ENCODE measurements at regions not wholly inside any gene's neighbourhood (a gene's known extent, or its start where the extent isn't known, plus 50 kb on each side); places are given as distances from the start of the nearest gene placed in this dataset.

DNA sequence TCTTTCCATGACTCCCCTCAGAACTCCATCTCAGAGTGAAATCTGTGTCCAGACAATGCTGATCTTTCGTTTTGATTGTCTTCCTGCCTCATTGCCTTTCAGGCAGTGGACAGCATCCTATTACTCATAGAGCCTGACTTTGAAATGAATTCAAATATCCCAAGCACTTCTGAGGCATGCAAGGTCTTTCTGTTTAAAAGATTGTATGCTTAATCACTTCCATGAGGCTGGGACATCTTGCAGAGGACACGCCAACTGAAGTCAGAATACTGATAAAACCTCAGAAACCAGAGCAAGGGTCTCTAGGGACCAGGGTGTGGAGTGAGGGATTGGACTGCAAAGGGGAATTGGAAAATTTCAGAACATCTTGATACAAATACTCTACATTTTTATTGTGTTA lies 836.5 kb upstream of the ID2 start:
- no peak overlapping the region for H3K4me3 ChIP-seq (ENCODE audit: low read length)
- peak; percentile 13 for DNase-seq (ENCODE audit: low read depth)
- TF ChIP-seq CTCF (conservative IDR thresholded peaks at IDR 0.05; ENCODE audit: low read depth, low read length) = no peak

DNA sequence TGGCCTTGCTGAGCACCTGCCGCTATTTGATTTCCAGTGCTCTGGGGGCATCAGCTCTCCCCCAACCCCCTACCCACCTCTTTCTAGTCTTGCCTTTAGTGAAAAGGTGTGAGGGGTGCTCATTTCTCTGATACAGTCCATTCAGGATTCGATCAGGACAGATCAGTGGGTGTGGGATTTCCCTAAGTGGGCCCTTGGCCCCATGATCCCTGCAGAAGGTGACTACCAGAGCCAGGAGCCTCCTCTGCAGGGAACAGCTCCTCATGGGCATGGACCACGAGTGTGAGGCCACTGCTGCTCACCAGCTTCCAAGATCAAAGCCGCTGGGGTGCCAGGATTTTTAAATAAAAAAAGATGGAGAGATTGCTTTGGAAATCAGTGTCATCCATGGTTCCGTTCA lies 835.2 kb upstream of the ID2 start:
- TF ChIP-seq CTCF (conservative IDR thresholded peaks at IDR 0.05; ENCODE audit: low read depth, low read length) = no peak

DNA sequence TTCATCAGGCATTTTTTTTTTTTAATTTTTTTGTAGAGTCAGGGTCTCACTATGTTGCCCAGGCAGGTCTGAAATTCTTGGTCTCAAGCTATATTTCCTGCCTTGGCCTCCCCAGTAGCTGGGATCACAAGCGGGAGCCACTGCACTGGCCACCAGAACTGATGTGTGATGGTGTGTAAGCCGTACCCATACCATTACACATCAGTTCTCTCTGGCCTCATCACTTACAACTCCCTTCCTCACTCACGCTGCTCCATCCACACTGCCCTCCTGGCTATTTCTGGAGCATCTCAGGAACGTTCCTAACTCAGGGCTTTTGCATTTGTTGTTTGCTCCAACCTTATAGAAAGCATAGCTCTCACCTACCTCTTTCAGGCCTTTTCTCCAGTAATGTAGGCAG lies 834.5 kb upstream of the ID2 start:
- no peak for DNase-seq (ENCODE audit: low read depth)
- H3K4me3 ChIP-seq (ENCODE audit: low read length) = no peak overlapping the region

More for the DNA sequence above, 835.2 kb upstream of the ID2 start:
- H3K4me3 ChIP-seq (ENCODE audit: low read length) = no peak overlapping the region
- DNase-seq (ENCODE audit: low read depth) = no peak

GRCh38 chr2:7849027-7849426 lies 832.8 kb upstream of the ID2 start:
- no peak overlapping the region for H3K4me3 ChIP-seq (ENCODE audit: low read length)
- no peak for TF ChIP-seq CTCF (conservative IDR thresholded peaks at IDR 0.05; ENCODE audit: low read depth, low read length)
- DNase-seq (ENCODE audit: low read depth) = no peak

More for the DNA sequence above, 834.5 kb upstream of the ID2 start:
- TF ChIP-seq CTCF (conservative IDR thresholded peaks at IDR 0.05; ENCODE audit: low read depth, low read length) = no peak

DNA sequence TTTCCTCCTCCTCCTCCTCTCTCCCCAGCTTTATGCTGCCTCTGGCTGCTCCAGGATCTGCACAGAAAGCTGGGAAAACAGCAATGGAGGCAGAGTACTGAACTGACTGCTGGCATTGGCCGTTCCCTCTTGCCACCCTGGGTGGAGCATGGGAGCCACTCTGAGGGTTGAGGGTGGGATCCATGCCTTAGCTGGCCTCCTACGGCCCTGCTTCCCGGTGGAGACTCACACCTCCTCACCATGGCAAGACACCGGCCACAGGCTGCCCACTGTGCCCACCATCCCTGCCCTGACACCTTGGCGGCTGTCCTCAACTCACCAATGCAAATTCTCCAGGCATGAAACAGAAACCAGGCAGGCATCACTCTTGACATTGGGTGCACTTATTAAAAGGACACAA lies 832.3 kb upstream of the ID2 start:
- no peak for DNase-seq (ENCODE audit: low read depth)
- TF ChIP-seq CTCF (conservative IDR thresholded peaks at IDR 0.05; ENCODE audit: low read depth, low read length) = no peak
- H3K4me3 ChIP-seq (ENCODE audit: low read length) = no peak overlapping the region

DNA sequence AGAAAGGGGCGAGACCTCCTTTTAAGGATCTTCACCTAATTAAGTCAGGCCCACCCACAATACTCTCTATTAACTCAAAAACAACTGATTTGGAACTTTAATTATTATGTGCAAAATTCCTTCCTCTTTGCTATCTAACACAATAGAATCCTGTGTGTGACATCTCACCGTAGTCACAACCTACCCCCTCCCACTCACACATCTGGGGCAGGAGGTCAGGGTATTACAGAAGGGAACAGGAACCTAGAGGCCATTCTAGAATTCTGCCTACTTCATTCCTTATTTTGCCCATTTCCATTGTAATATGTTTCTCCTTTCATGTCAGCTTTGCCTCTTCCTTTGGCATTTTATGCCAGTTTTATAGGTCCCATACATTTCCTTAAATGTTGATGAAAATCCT lies 829.3 kb upstream of the ID2 start:
- no peak for DNase-seq (ENCODE audit: low read depth)
- no peak for TF ChIP-seq CTCF (conservative IDR thresholded peaks at IDR 0.05; ENCODE audit: low read depth, low read length)
- H3K4me3 ChIP-seq (ENCODE audit: low read length) = no peak overlapping the region

- no peak for DNase-seq (ENCODE audit: low read depth)
- no peak overlapping the region for H3K4me3 ChIP-seq (ENCODE audit: low read length)
- TF ChIP-seq CTCF (conservative IDR thresholded peaks at IDR 0.05; ENCODE audit: low read depth, low read length) = no peak
Measured at GRCh38 chr2:7857904-7858303, 824.0 kb upstream of the ID2 start.

Data from retinal pigment epithelial cell (primary cell).